PC-3 (cell line): ENCODE measurements at regions not wholly inside any gene's neighbourhood (a gene's known extent, or its start where the extent isn't known, plus 50 kb on each side); places are given as distances from the start of the nearest gene placed in this dataset.

Experiments used
- CTCF ChIP-seq: fragments of 300-600 bp; sonication (generic); conservative IDR thresholded peaks from 2 replicates; pipeline ENCODE4 v1.5.1; 2017; ENCODE audit warnings: antibody characterized with exemption, low read depth, mild to moderate bottlenecking, low read length
- EZH2 ChIP-seq: fragments of 300-600 bp; sonication (generic); IDR thresholded peaks from one replicate; pipeline ENCODE4 v1.6.1; 2017; ENCODE audit warnings: antibody characterized with exemption, mild to moderate bottlenecking, low read length; ENCODE audit not compliant: unreplicated experiment
- EZH2phosphoT487 ChIP-seq: fragments of 300-600 bp; sonication (generic); IDR thresholded peaks from 2 replicates; pipeline ENCODE4 v1.6.1; 2018; ENCODE audit warnings: mild to moderate bottlenecking, antibody characterized with exemption, low read length, borderline replicate concordance

GRCh38 chr12:97082029-97082428, 175.0 kb downstream of the NEDD1 start:
- TF ChIP-seq EZH2 (no peak), CTCF (no peak), EZH2phosphoT487 (no peak)
